ENCODE measurements at regions not wholly inside any gene's neighbourhood (a gene's known extent, or its start where the extent isn't known, plus 50 kb on each side); places are given as distances from the start of the nearest gene placed in this dataset.

- Histone ChIP-seq H3K27ac (no peak overlapping the region), H3K36me3 (no peaks in the 10 kb centered on the region), H3K27me3 (no peaks in the 10 kb centered on the region), H3K4me1 (no peaks in the 10 kb centered on the region), H3K4me3 (no peak overlapping the region), H3K9me3 (no peaks in the 10 kb centered on the region)
- DNase-seq (ENCODE audit: extremely low spot score in 2 of 2): no peak
- intact Hi-C loops (cut with DNase I): no loop called here
- TF ChIP-seq CTCF (IDR thresholded peaks at IDR 0.05) (no peak), POLR2AphosphoS5 (IDR thresholded peaks at IDR 0.05; ENCODE audit: insufficient read depth in 1 of 2, low read depth in 1 of 2) (no peak), POLR2A (IDR thresholded peaks at IDR 0.05) (no peak)
Observed at GRCh38 chr17:5877366-5877765, 192.8 kb upstream of the WSCD1 start.

GRCh38 chr17:5877948-5878347, 192.2 kb upstream of the WSCD1 start:
- H3K27ac ChIP-seq: no peak overlapping the region
- H3K4me1 ChIP-seq: no peaks in the 10 kb centered on the region
- intact Hi-C loops (cut with DNase I): no loop called here
- H3K9me3 ChIP-seq: no peaks in the 10 kb centered on the region
- H3K27me3 ChIP-seq: no peaks in the 10 kb centered on the region
- H3K4me3 ChIP-seq: no peak overlapping the region
- no peak for TF ChIP-seq CTCF (IDR thresholded peaks at IDR 0.05)
- TF ChIP-seq POLR2A (IDR thresholded peaks at IDR 0.05): no peak
- no peak for TF ChIP-seq POLR2AphosphoS5 (IDR thresholded peaks at IDR 0.05; ENCODE audit: insufficient read depth in 1 of 2, low read depth in 1 of 2)
- H3K36me3 ChIP-seq: no peaks in the 10 kb centered on the region
- no peak for DNase-seq (ENCODE audit: extremely low spot score in 2 of 2)

GRCh38 chr17:5881849-5882248, 188.3 kb upstream of the WSCD1 start:
- no peak overlapping the region for H3K27ac ChIP-seq
- TF ChIP-seq POLR2A (IDR thresholded peaks at IDR 0.05) (no peak), POLR2AphosphoS5 (IDR thresholded peaks at IDR 0.05; ENCODE audit: insufficient read depth in 1 of 2, low read depth in 1 of 2) (no peak), CTCF (IDR thresholded peaks at IDR 0.05) (no peak)
- no peaks in the 10 kb centered on the region for H3K36me3 ChIP-seq
- H3K4me1 ChIP-seq: no peaks in the 10 kb centered on the region
- no peaks in the 10 kb centered on the region for H3K9me3 ChIP-seq
- DNase-seq (ENCODE audit: extremely low spot score in 2 of 2): peak in 1 of 2 donors; percentile 67
- H3K4me3 ChIP-seq: no peak overlapping the region
- H3K27me3 ChIP-seq: no peaks in the 10 kb centered on the region
- intact Hi-C loops (cut with DNase I): no loop called here

- Histone ChIP-seq H3K4me1 (no peaks in the 10 kb centered on the region), H3K4me3 (no peak overlapping the region), H3K27ac (no peak overlapping the region), H3K36me3 (no peaks in the 10 kb centered on the region), H3K27me3 (no peaks in the 10 kb centered on the region), H3K9me3 (no peaks in the 10 kb centered on the region)
- TF ChIP-seq CTCF (IDR thresholded peaks at IDR 0.05) (no peak), POLR2AphosphoS5 (IDR thresholded peaks at IDR 0.05; ENCODE audit: insufficient read depth in 1 of 2, low read depth in 1 of 2) (no peak), POLR2A (IDR thresholded peaks at IDR 0.05) (no peak)
- intact Hi-C loops (cut with DNase I): no loop called here
- peak in 1 of 2 donors; percentile 55 for DNase-seq (ENCODE audit: extremely low spot score in 2 of 2)
Observed at GRCh38 chr17:5883775-5884665, 186.2 kb upstream of the WSCD1 start.

GRCh38 chr17:5885336-5885735, 184.8 kb upstream of the WSCD1 start:
- peak in 1 of 2 donors; percentile 87 for DNase-seq (ENCODE audit: extremely low spot score in 2 of 2)
- TF ChIP-seq POLR2A (IDR thresholded peaks at IDR 0.05) (no peak), CTCF (IDR thresholded peaks at IDR 0.05) (no peak), POLR2AphosphoS5 (IDR thresholded peaks at IDR 0.05; ENCODE audit: insufficient read depth in 1 of 2, low read depth in 1 of 2) (no peak)
- no peak overlapping the region for H3K4me3 ChIP-seq
- no peaks in the 10 kb centered on the region for H3K4me1 ChIP-seq
- H3K27ac ChIP-seq: no peak overlapping the region
- no peaks in the 10 kb centered on the region for H3K9me3 ChIP-seq
- intact Hi-C loops (cut with DNase I): no loop called here
- no peaks in the 10 kb centered on the region for H3K27me3 ChIP-seq
- no peaks in the 10 kb centered on the region for H3K36me3 ChIP-seq
